ENCODE measurements at regions not wholly inside any gene's neighbourhood (a gene's known extent, or its start where the extent isn't known, plus 50 kb on each side); places are given as distances from the start of the nearest gene placed in this dataset.
"Not testable (repeated sequence)": the region's sequence is repeated elsewhere in the genome, so short reads cannot be mapped to it uniquely, and the experiment has no call there.

- DNase-seq (ENCODE audit: extremely low spot score, unreplicated experiment) = no peak
- Mint-ChIP-seq H3K9me3 (no peaks in the 10 kb centered on the region), H3K36me3 (no peaks in the 10 kb centered on the region), H3K4me1 (ENCODE audit: unreplicated experiment) (no peaks in the 10 kb centered on the region), H3K27me3 (no peaks in the 10 kb centered on the region), H3K4me3 (no peak overlapping the region), H3K27ac (no peak overlapping the region)
- no peak for TF ChIP-seq CTCF (conservative IDR thresholded peaks at IDR 0.05)
These were observed 930.8 kb downstream of the IPMK start for GRCh38 chr10:57336865-57337264.

GRCh38 chr10:57336341-57336740 is 931.4 kb downstream of the IPMK start:
- no peaks in the 10 kb centered on the region for H3K9me3 Mint-ChIP-seq
- DNase-seq (ENCODE audit: extremely low spot score, unreplicated experiment) = no peak
- no peaks in the 10 kb centered on the region for H3K27me3 Mint-ChIP-seq
- H3K4me3 Mint-ChIP-seq = no peak overlapping the region
- no peaks in the 10 kb centered on the region for H3K4me1 Mint-ChIP-seq (ENCODE audit: unreplicated experiment)
- no peak for TF ChIP-seq CTCF (conservative IDR thresholded peaks at IDR 0.05)
- H3K36me3 Mint-ChIP-seq = no peaks in the 10 kb centered on the region
- H3K27ac Mint-ChIP-seq = no peak overlapping the region

GRCh38 chr10:57334523-57334922 is 933.2 kb downstream of the IPMK start:
- Mint-ChIP-seq H3K4me3 (no peak overlapping the region), H3K27me3 (no peaks in the 10 kb centered on the region), H3K4me1 (ENCODE audit: unreplicated experiment) (no peaks in the 10 kb centered on the region), H3K36me3 (no peaks in the 10 kb centered on the region), H3K27ac (no peak overlapping the region), H3K9me3 (no peaks in the 10 kb centered on the region)
- no peak for TF ChIP-seq CTCF (conservative IDR thresholded peaks at IDR 0.05)
- no peak for DNase-seq (ENCODE audit: extremely low spot score, unreplicated experiment)

- no peak for DNase-seq (ENCODE audit: extremely low spot score, unreplicated experiment)
- no peak overlapping the region for H3K27ac Mint-ChIP-seq
- no peaks in the 10 kb centered on the region for H3K36me3 Mint-ChIP-seq
- no peaks in the 10 kb centered on the region for H3K9me3 Mint-ChIP-seq
- H3K27me3 Mint-ChIP-seq = no peaks in the 10 kb centered on the region
- H3K4me3 Mint-ChIP-seq = no peak overlapping the region
- peak; percentile 49 for TF ChIP-seq CTCF (conservative IDR thresholded peaks at IDR 0.05)
- no peaks in the 10 kb centered on the region for H3K4me1 Mint-ChIP-seq (ENCODE audit: unreplicated experiment)
These were observed 933.8 kb downstream of the IPMK start for GRCh38 chr10:57333880-57334279.

GRCh38 chr10:57321400-57321854 is 946.3 kb downstream of the IPMK start:
- H3K4me3 Mint-ChIP-seq; H3K4me1 Mint-ChIP-seq (ENCODE audit: unreplicated experiment); DNase-seq (ENCODE audit: extremely low spot score, unreplicated experiment); H3K9me3 Mint-ChIP-seq; H3K27ac Mint-ChIP-seq; H3K36me3 Mint-ChIP-seq; H3K27me3 Mint-ChIP-seq: not testable (repeated sequence)

- Mint-ChIP-seq H3K4me1 (ENCODE audit: unreplicated experiment) (no peaks in the 10 kb centered on the region), H3K27me3 (no peaks in the 10 kb centered on the region), H3K9me3 (no peaks in the 10 kb centered on the region), H3K36me3 (no peaks in the 10 kb centered on the region), H3K27ac (no peak overlapping the region), H3K4me3 (no peak overlapping the region)
- no peak for DNase-seq (ENCODE audit: extremely low spot score, unreplicated experiment)
- TF ChIP-seq CTCF (conservative IDR thresholded peaks at IDR 0.05) = no peak
These were observed 947.3 kb downstream of the IPMK start for GRCh38 chr10:57320416-57320815.
